Vagina (tissue), 2 donors: ENCODE measurements at regions not wholly inside any gene's neighbourhood (a gene's known extent, or its start where the extent isn't known, plus 50 kb on each side); places are given as distances from the start of the nearest gene placed in this dataset.

Source experiments
- DNase-seq, 2 donors: peaks; one replicate each; pipeline ENCODE4 v3.0.0-alpha.2; 2017; ENCODE audit errors: extremely low spot score in 2 of 2
- H3K27ac ChIP-seq: fragments of 200-600 bp; sonication (generic); one replicate; pipeline ENCODE4 v1.5.1; 2019
- H3K27me3 ChIP-seq: fragments of 200-600 bp; sonication (generic); one replicate; pipeline ENCODE4 v1.5.1; 2019
- H3K36me3 ChIP-seq, 2 donors: fragments of 200-600 bp; sonication (generic); one replicate each; pipeline ENCODE4 v1.5.1; 2017 to 2019
- H3K4me1 ChIP-seq: fragments of 200-600 bp; sonication (generic); one replicate; pipeline ENCODE4 v1.5.1; 2019
- H3K4me3 ChIP-seq, 2 donors: fragments of 200-600 bp; sonication (generic); 1 replicate in 1 of 2; 2 replicates in 1 of 2; pipeline ENCODE4 v1.5.1; 2016 to 2019
- H3K9me3 ChIP-seq: fragments of 200-600 bp; sonication (generic); one replicate; pipeline ENCODE4 v1.5.1; 2019
- CTCF ChIP-seq, 3 experiments: fragments of 450-650 bp in 2 of 3; fragments of 200-600 bp in 1 of 3; sonication (generic) in 1 of 3; IDR thresholded peaks; one replicate each; pipeline ENCODE4 v1.5.1; 2017 to 2019; ENCODE audit warnings: antibody characterized with exemption in 3 of 3, mild to moderate bottlenecking in 2 of 3, moderate library complexity in 2 of 3
- POLR2A ChIP-seq, 2 donors: fragments of 450-650 bp; IDR thresholded peaks; one replicate each; pipeline ENCODE4 v1.6.1; 2017; ENCODE audit warnings: antibody characterized with exemption in 2 of 2, mild to moderate bottlenecking in 2 of 2, moderate library complexity in 2 of 2
- POLR2AphosphoS5 ChIP-seq, 2 donors: sonication (generic); formaldehyde crosslinking; IDR thresholded peaks; one replicate each; pipeline ENCODE4 v1.9.0; 2017; ENCODE audit warnings: antibody characterized with exemption in 2 of 2, mild to moderate bottlenecking in 2 of 2, low read depth in 1 of 2; ENCODE audit not compliant: insufficient read depth in 1 of 2
- intact Hi-C: fragments of 100-400 bp; cut with DNase I; formaldehyde crosslinking; loops from one replicate; pipeline ENCODE4 v1.15.1; 2023

DNA sequence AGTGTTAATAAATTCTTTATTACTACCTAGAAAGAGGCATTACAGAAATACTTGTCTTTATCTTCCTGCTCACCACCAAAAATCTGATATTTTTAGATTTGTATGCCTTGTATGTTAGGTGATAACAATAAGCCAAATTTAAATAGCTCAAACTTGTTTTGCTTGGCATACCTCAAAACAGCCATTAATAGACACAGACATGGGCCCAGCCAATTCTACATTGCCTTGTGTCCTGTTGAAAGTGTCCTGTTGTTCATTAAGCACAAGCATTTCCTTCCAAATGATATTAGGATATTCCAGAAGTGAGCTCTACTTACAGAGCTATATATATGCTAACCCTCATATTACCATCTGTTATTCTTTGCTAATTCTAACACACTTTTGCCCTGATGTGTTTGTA lies 438.6 kb upstream of the ZNF385D start:
- H3K27me3 ChIP-seq, result no peaks in the 10 kb centered on the region
- H3K4me3 ChIP-seq, result no peak overlapping the region
- H3K4me1 ChIP-seq, result no peaks in the 10 kb centered on the region
- no peak for DNase-seq
- no peaks in the 10 kb centered on the region for H3K9me3 ChIP-seq
- intact Hi-C loops, result no loop called here
- H3K27ac ChIP-seq, result no peak overlapping the region
- no peaks in the 10 kb centered on the region for H3K36me3 ChIP-seq
- TF ChIP-seq POLR2AphosphoS5 (IDR thresholded peaks at IDR 0.05; ENCODE audit: insufficient read depth in 1 of 2, low read depth in 1 of 2), result no peak
- no peak for TF ChIP-seq CTCF (IDR thresholded peaks at IDR 0.05)
- no peak for TF ChIP-seq POLR2A (IDR thresholded peaks at IDR 0.05)

DNA sequence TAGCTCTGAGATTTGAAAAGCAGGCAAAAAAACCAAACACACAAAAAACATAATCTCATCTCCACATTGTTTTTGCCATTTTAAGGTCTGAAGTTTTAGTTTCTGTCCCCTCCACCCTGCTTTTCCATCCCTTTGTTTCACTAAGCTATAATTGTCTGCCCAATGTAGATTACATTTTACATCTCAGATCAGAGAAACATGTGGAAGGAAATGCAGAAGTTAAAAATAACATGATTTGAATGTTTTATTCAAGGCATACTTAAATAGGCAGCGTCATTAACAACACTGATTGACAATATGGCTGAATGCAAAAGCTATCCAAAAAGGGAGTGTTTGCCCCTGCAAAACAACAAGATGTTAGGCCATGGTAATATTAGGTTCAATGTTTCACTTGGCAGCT lies 448.1 kb upstream of the ZNF385D start:
- Histone ChIP-seq H3K4me3 (no peak overlapping the region), H3K27ac (no peak overlapping the region), H3K27me3 (no peaks in the 10 kb centered on the region), H3K36me3 (no peaks in the 10 kb centered on the region), H3K4me1 (no peaks in the 10 kb centered on the region), H3K9me3 (no peaks in the 10 kb centered on the region)
- no peak for DNase-seq
- intact Hi-C loops, result no loop called here
- no peak for TF ChIP-seq POLR2A (IDR thresholded peaks at IDR 0.05)
- TF ChIP-seq CTCF (IDR thresholded peaks at IDR 0.05), result no peak
- no peak for TF ChIP-seq POLR2AphosphoS5 (IDR thresholded peaks at IDR 0.05; ENCODE audit: insufficient read depth in 1 of 2, low read depth in 1 of 2)

- Histone ChIP-seq H3K4me3 (no peak overlapping the region), H3K9me3 (no peaks in the 10 kb centered on the region), H3K27ac (no peak overlapping the region), H3K4me1 (no peaks in the 10 kb centered on the region), H3K27me3 (no peaks in the 10 kb centered on the region), H3K36me3 (no peaks in the 10 kb centered on the region)
- TF ChIP-seq POLR2A (IDR thresholded peaks at IDR 0.05) (no peak), POLR2AphosphoS5 (IDR thresholded peaks at IDR 0.05; ENCODE audit: insufficient read depth in 1 of 2, low read depth in 1 of 2) (no peak), CTCF (IDR thresholded peaks at IDR 0.05) (no peak)
- intact Hi-C loops, result no loop called here
- no peak for DNase-seq
Measured at GRCh38 chr3:22208844-22209243, 457.8 kb upstream of the ZNF385D start.

- Histone ChIP-seq H3K36me3 (no peaks in the 10 kb centered on the region), H3K27ac (no peak overlapping the region), H3K27me3 (no peaks in the 10 kb centered on the region), H3K4me1 (no peaks in the 10 kb centered on the region), H3K4me3 (no peak overlapping the region), H3K9me3 (no peaks in the 10 kb centered on the region)
- intact Hi-C loops, result no loop called here
- TF ChIP-seq POLR2AphosphoS5 (IDR thresholded peaks at IDR 0.05; ENCODE audit: insufficient read depth in 1 of 2, low read depth in 1 of 2), result no peak
- TF ChIP-seq POLR2A (IDR thresholded peaks at IDR 0.05), result no peak
- no peak for TF ChIP-seq CTCF (IDR thresholded peaks at IDR 0.05)
- DNase-seq, result no peak
Measured at GRCh38 chr3:22209578-22209977, 458.6 kb upstream of the ZNF385D start.

DNA sequence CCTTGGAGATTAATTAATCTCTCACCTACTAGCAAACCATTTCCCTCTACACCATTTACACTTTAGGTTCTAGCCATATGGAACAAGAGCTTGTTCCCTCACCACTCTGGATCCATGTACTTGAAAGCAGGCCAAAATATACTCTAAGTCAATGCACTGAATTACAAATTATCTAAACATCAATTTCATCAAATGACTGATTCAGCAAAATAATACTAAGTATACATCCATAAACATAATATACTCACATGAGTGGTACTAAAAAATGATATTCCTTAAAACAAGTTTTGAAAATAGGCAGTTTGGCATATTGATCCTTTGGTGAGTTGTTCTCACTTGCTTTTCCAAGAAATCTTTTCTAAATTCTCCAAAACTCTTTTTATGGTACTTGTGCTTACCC lies 459.7 kb upstream of the ZNF385D start:
- Histone ChIP-seq H3K27ac (no peak overlapping the region), H3K4me1 (no peaks in the 10 kb centered on the region), H3K27me3 (no peaks in the 10 kb centered on the region), H3K36me3 (no peaks in the 10 kb centered on the region), H3K9me3 (no peaks in the 10 kb centered on the region), H3K4me3 (no peak overlapping the region)
- intact Hi-C loops, result no loop called here
- DNase-seq, result no peak
- TF ChIP-seq CTCF (IDR thresholded peaks at IDR 0.05) (no peak), POLR2AphosphoS5 (IDR thresholded peaks at IDR 0.05; ENCODE audit: insufficient read depth in 1 of 2, low read depth in 1 of 2) (no peak), POLR2A (IDR thresholded peaks at IDR 0.05) (no peak)
